Lower leg skin (tissue), 4 donors: ENCODE measurements at regions not wholly inside any gene's neighbourhood (a gene's known extent, or its start where the extent isn't known, plus 50 kb on each side); places are given as distances from the start of the nearest gene placed in this dataset.

Experiments used
- DNase-seq, 2 donors: peaks; one replicate each; pipeline ENCODE4 v3.0.0-alpha.2; 2019; ENCODE audit warnings: low spot score in 2 of 2
- H3K4me3 ChIP-seq: fragments of 200-600 bp; sonication (generic); 2 replicates; pipeline ENCODE4 v1.5.1; 2017; ENCODE audit warnings: mild to moderate bottlenecking, low read depth; ENCODE audit not compliant: poor library complexity, severe bottlenecking
- POLR2A ChIP-seq, 2 donors: fragments of 450-650 bp; IDR thresholded peaks; one replicate each; pipeline ENCODE4 v1.6.1; 2016 to 2017; ENCODE audit warnings: antibody characterized with exemption in 2 of 2, mild to moderate bottlenecking in 1 of 2, moderate library complexity in 1 of 2
- WGBS, 2 donors: methylation state at CpG; one replicate each; pipeline ENCODE4 v1.1.5; 2018; 5-methylcytosine and 5-hydroxymethylcytosine counted together
- intact Hi-C: fragments of 100-400 bp; cut with DNase I; formaldehyde crosslinking; loops from one replicate; pipeline ENCODE4 v1.15.0; 2023; ENCODE audit warnings: low total_unique reads
- TF ChIP-seq, protein P1 (sequence below), 3 donors: fragments of 450-650 bp; IDR thresholded peaks; one replicate each; pipeline ENCODE4 v1.5.1; 2016; ENCODE audit warnings: antibody characterized with exemption in 3 of 3, mild to moderate bottlenecking in 3 of 3, moderate library complexity in 2 of 3

DNA sequence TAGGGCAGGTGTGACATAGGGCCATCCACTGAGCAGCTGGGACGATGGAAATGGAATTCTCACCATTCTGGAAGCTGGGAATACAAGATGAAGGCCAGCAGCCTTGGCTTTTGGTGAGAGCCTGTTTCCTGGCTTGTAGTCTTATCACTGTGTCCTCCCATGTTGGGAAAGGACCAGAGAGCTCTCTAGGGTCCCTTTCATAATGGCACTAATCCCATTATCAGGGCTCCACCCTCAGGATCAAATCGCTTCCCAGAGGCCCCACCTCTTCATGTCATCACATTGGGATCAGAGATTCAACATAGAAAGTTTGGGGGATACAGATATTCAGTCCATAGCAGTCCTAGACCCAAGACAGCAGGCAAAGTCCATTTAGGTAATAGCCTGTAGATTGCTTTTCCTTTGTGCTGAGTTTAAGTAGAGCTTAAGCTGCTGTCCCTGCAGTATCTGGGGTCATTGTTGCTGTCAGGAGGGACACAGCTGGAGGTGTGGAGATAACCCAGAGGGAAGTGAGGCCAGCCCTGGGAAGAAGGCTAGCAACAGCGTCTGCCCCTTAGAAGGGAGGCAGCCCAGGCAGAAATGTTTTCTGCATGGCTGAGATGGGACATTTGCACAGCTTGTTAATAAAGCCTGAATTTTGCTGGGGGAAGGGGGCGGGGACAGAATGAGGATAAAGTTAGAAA is 136.5 kb upstream of the GPR12 start:
- intact Hi-C loops: no loop called here
- WGBS, 2 donors: 58 to 62% methylated on average over 4 of the region's 4 CpGs
- H3K4me3 ChIP-seq: no peak overlapping the region
- TF ChIP-seq, protein P1, sequence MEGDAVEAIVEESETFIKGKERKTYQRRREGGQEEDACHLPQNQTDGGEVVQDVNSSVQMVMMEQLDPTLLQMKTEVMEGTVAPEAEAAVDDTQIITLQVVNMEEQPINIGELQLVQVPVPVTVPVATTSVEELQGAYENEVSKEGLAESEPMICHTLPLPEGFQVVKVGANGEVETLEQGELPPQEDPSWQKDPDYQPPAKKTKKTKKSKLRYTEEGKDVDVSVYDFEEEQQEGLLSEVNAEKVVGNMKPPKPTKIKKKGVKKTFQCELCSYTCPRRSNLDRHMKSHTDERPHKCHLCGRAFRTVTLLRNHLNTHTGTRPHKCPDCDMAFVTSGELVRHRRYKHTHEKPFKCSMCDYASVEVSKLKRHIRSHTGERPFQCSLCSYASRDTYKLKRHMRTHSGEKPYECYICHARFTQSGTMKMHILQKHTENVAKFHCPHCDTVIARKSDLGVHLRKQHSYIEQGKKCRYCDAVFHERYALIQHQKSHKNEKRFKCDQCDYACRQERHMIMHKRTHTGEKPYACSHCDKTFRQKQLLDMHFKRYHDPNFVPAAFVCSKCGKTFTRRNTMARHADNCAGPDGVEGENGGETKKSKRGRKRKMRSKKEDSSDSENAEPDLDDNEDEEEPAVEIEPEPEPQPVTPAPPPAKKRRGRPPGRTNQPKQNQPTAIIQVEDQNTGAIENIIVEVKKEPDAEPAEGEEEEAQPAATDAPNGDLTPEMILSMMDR (IDR thresholded peaks at IDR 0.05): no peak
- no peak for TF ChIP-seq POLR2A (IDR thresholded peaks at IDR 0.05)
- peak in 1 of 2 donors; percentile 15 for DNase-seq

DNA sequence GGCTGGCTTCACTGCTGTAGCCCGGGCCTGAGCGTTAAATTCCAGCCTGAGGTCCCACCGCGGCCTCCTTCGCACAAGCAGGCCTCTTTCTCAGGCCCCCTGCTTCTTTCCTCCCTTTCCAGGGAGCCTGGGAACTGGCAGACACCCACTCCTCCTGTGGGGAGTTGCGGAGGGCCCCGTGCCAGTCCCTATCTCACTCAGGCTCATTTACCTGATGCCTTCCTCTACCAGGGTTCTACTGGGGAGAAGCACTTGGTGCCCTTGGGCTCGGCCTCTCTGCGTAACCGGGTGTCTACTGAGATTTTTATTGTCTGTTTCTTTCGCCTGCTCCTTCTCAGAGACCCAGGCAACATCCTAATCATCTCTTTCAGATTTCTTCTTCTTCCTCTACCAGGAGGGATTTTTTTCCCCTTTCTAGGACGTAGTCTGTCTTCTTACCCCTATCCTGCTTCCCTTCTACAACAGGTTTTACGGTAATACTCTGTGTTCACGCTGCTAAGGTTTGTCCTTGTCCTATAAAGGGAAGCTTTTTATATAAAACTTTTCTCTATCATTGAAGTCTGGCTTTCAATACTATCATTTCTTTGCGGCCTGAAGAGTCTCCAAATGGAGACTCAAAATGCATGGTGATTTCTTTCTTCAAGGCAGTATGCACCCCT is 135.4 kb upstream of the GPR12 start:
- WGBS, 2 donors: 48 to 56% methylated on average over 15 of the region's 15 CpGs
- TF ChIP-seq POLR2A (IDR thresholded peaks at IDR 0.05): no peak
- TF ChIP-seq, protein P1 (IDR thresholded peaks at IDR 0.05): no peak
- no peak overlapping the region for H3K4me3 ChIP-seq
- peak in 1 of 2 donors; percentile 31 for DNase-seq
- intact Hi-C loops: no loop called here

DNA sequence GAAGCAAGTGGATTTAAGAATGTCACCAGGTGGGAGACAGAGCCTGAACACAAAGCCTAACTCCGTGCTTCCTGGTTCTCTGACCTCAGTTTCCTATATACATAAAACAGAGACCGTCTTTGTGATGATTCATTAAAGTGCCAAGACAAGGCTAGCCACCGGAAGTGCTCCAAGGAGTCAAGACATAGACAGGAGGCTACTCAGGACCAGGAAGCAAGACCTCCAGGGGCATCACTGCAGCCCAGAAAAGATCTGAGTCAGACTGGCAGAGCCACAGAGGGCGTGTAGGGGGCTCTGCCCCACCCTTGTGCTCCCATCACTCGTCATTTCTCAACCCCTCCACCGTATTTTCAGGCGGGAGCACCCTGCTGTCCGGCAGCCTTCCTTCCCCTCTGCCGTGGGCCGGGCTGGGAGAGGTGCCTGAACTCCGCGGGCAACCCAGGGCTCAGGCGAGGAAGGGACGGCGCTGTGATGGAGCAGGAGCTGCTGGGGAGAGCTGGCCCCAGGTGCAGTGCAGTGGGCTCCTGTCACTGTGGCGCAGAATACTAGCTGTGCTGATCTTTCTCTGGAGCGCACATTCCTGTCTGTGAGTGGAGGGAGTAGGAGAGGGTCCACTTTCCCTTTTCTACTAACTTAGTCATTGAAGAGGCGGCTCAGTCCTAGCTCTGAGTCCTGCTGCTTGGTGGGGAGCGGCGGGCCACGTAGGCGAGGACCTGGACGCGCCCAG is 134.7 kb upstream of the GPR12 start:
- intact Hi-C loops: no loop called here
- DNase-seq: peak in 1 of 2 donors; percentile 61
- no peak overlapping the region for H3K4me3 ChIP-seq
- WGBS, 2 donors: 28 to 38% methylated on average over 22 to 24 of the region's 24 CpGs
- TF ChIP-seq, protein P1 (IDR thresholded peaks at IDR 0.05): no peak
- TF ChIP-seq POLR2A (IDR thresholded peaks at IDR 0.05): no peak

DNA sequence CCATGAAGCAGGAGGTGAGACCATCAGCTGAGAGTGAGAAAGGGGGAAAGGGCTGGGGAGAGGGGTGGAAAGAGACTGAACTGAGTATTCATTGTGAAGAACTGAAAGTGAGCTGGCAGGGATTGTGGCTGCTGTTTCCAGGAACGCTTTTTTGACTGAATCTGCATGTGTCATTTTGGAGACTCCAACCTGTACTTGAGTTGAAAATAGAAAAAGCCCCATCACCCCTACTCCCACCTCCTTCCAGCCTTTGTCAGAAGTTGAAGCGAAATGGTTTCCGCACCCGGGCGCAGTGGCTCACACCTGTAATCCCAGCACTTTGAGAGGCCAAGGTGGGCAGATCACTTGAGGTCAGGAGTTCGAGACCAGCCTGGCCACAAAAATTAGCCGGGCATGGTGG is 128.0 kb upstream of the GPR12 start:
- TF ChIP-seq, protein P1 (IDR thresholded peaks at IDR 0.05): no peak
- TF ChIP-seq POLR2A (IDR thresholded peaks at IDR 0.05): no peak
- DNase-seq: no peak
- whole genome bisulfite sequencing, 2 donors: 90 to 92% methylated on average over 7 of the region's 7 CpGs
- no peak overlapping the region for H3K4me3 ChIP-seq
- intact Hi-C loops: no loop called here

DNA sequence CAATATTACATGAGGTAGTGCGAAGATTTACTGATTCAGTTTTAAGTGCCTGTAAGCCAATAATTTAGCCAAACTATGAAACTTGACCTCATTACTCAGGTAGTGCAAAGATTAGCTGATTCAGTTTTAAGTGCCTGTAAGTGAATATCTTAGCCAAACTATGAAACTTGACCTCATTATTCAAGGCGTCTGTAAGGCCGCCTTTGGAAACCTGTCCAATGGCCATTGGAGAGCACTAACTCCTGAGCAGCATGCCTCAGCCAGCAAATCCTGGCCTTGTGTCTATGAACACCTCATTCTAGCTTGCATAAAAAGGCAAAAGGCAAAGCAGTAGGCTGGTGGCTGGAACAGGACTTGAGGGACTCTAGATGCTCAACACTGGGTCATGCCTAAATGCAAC is 127.0 kb upstream of the GPR12 start:
- TF ChIP-seq, protein P1 (IDR thresholded peaks at IDR 0.05): no peak
- TF ChIP-seq POLR2A (IDR thresholded peaks at IDR 0.05): no peak
- WGBS, 2 donors: 88 to 92% methylated on average over 3 of the region's 3 CpGs
- intact Hi-C loops: no loop called here

More for the DNA sequence above, 127.0 kb upstream of the GPR12 start:
- DNase-seq: no peak
- no peak overlapping the region for H3K4me3 ChIP-seq
